HCT116 (cell line): ENCODE measurements at regions not wholly inside any gene's neighbourhood (a gene's known extent, or its start where the extent isn't known, plus 50 kb on each side); places are given as distances from the start of the nearest gene placed in this dataset.

ENCODE experiments used
- ATAC-seq: fragments of 200-7000 bp; cut with Tn5 transposase; 2 replicates; pipeline ENCODE4 v1.9.1; 2020; ENCODE audit warnings: mild to moderate bottlenecking, moderate library complexity
- BruUV-seq: library from RNA; stranded (reverse); fragments of 400-500 nt; replicated peaks from 2 replicates; lab custom pipeline; 2021; lab: Mats Ljungman, UMichigan
- CTCF ChIA-PET: fragments of 300-600 bp; sonication (Branson Sonifier 250); formaldehyde crosslinking; loops from one replicate; lab custom pipeline; 2021; ENCODE audit warnings: antibody characterized with exemption; lab: Charles Lee
- POLR2A ChIA-PET: fragments of 300-600, 350-600 bp; sonication (Branson Sonifier 250); formaldehyde crosslinking; loops from one replicate; lab custom pipeline; 2021; ENCODE audit warnings: antibody characterized with exemption; lab: Charles Lee
- RAD21 ChIA-PET, 2 experiments: fragments of 300-600 bp; sonication (Branson Sonifier 250); formaldehyde crosslinking; loops; one replicate each; lab custom pipeline; 2023; ENCODE audit warnings: low total read pairs in 2 of 2; ENCODE audit not compliant: uncharacterized antibody in 2 of 2, unreplicated experiment in 2 of 2, low non-redundant PET in 1 of 2; lab: Charles Lee
- DNase-seq: peaks from one replicate; pipeline ENCODE4 v3.0.0-alpha.2; 2010; ENCODE audit warnings: low read depth, low spot score
- H2AFZ ChIP-seq: fragments of 200-600 bp; shearing (Covaris generic), sonication (generic); 2 replicates; pipeline ENCODE4 v1.6.1; 2017; ENCODE audit warnings: low read depth, mixed run types, mixed read lengths, antibody characterized with exemption, low read length; ENCODE audit not compliant: poor library complexity, severe bottlenecking
- H3K27ac ChIP-seq: 2 replicates; pipeline ENCODE4 v1.5.1; 2012; ENCODE audit warnings: low read depth, low read length
- H3K27me3 ChIP-seq: fragments of 200-600 bp; sonication (generic); 2 replicates; pipeline ENCODE4 v1.6.1; 2016; ENCODE audit warnings: mixed run types, low read length, mixed read lengths; ENCODE audit not compliant: insufficient read depth
- H3K36me3 ChIP-seq, 2 experiments: fragments of 200-500 bp in 1 of 2; fragments of 200-600 bp in 1 of 2; sonication (Bioruptor generic) in 1 of 2; sonication (generic) in 1 of 2; 2 replicates each; pipeline versions ENCODE4 v1.5.1 to v1.6.1; 2014 to 2016; ENCODE audit warnings: low read length in 2 of 2, inconsistent platforms in 1 of 2, mixed read lengths in 1 of 2, mixed run types in 1 of 2; ENCODE audit not compliant: insufficient read depth in 2 of 2, control insufficient read depth in 1 of 2
- H3K4me1 ChIP-seq, 2 experiments: fragments of 200-600 bp in 1 of 2; sonication (generic) in 1 of 2; 2 replicates each; pipeline versions ENCODE4 v1.5.1 to v1.6.1; 2012 to 2017; ENCODE audit warnings: low read length in 2 of 2, inconsistent platforms in 1 of 2, mild to moderate bottlenecking in 1 of 2, mixed read lengths in 1 of 2, mixed run types in 1 of 2, moderate library complexity in 1 of 2; ENCODE audit not compliant: insufficient read depth in 2 of 2, control insufficient read depth in 1 of 2
- H3K4me2 ChIP-seq: fragments of 200-600 bp; sonication (generic); 2 replicates; pipeline ENCODE4 v1.6.1; 2017; ENCODE audit warnings: mixed run types, low read length, mixed read lengths
- H3K4me3 ChIP-seq, 2 experiments: fragments of 200-600 bp in 1 of 2; sonication (generic) in 1 of 2; replicated peaks in 1 of 2; 2 replicates each; pipeline ENCODE4 v1.5.1; 2011 to 2016; ENCODE audit warnings: low read length in 2 of 2, control low read depth in 1 of 2, low read depth in 1 of 2, mild to moderate bottlenecking in 1 of 2, mixed read lengths in 1 of 2, mixed run types in 1 of 2
- H3K79me2 ChIP-seq: fragments of 200-600 bp; sonication (generic); 2 replicates; pipeline ENCODE4 v1.6.1; 2017; ENCODE audit warnings: mild to moderate bottlenecking, mixed run types, low read length, moderate library complexity, mixed read lengths; ENCODE audit not compliant: insufficient read depth
- H3K9ac ChIP-seq: fragments of 200-600 bp; sonication (generic); 2 replicates; pipeline ENCODE4 v1.6.1; 2016; ENCODE audit warnings: low read length, mixed read lengths
- H3K9me2 ChIP-seq: fragments of 200-600 bp; sonication (generic), shearing (Covaris generic); 2 replicates; pipeline ENCODE4 v1.6.1; 2017; ENCODE audit warnings: mixed run types, mild to moderate bottlenecking, moderate library complexity; ENCODE audit not compliant: insufficient read depth
- H3K9me3 ChIP-seq, 2 experiments: fragments of 200-500 bp in 1 of 2; fragments of 200-600 bp in 1 of 2; sonication (Bioruptor generic) in 1 of 2; sonication (generic) in 1 of 2; 2 replicates each; pipeline ENCODE4 v1.6.1; 2014 to 2017; ENCODE audit warnings: low read length in 2 of 2, mixed read lengths in 2 of 2, inconsistent platforms in 1 of 2, low read depth in 1 of 2, mild to moderate bottlenecking in 1 of 2, mixed run types in 1 of 2, moderate library complexity in 1 of 2; ENCODE audit not compliant: control insufficient read depth in 1 of 2, insufficient read depth in 1 of 2
- H4K20me1 ChIP-seq: fragments of 200-600 bp; sonication (generic), shearing (Covaris generic); 2 replicates; pipeline ENCODE4 v1.6.1; 2017; ENCODE audit warnings: mixed run types, mild to moderate bottlenecking, moderate library complexity; ENCODE audit not compliant: insufficient read depth
- CBX3 ChIP-seq: IDR thresholded peaks from 2 replicates; pipeline ENCODE4 v1.6.1; 2012; ENCODE audit warnings: low read depth
- EGR1 ChIP-seq: IDR thresholded peaks from 2 replicates; pipeline ENCODE4 v1.6.1; 2012; ENCODE audit warnings: low read depth
- ELF1 ChIP-seq: IDR thresholded peaks from 2 replicates; pipeline ENCODE4 v1.6.1; 2012; ENCODE audit warnings: low read depth, borderline replicate concordance
- FOSL1 ChIP-seq: IDR thresholded peaks from 2 replicates; pipeline ENCODE4 v1.6.1; 2012; ENCODE audit warnings: low read depth
- SIN3A ChIP-seq: IDR thresholded peaks from 2 replicates; pipeline ENCODE4 v1.6.1; 2012; ENCODE audit warnings: low read depth
- SP1 ChIP-seq: IDR thresholded peaks from 2 replicates; pipeline ENCODE4 v1.6.1; 2012; ENCODE audit warnings: low read depth
- SRF ChIP-seq: IDR thresholded peaks from 2 replicates; pipeline ENCODE4 v1.6.1; 2012; ENCODE audit warnings: low read depth
- TCF7L2 ChIP-seq: IDR thresholded peaks from 2 replicates; pipeline ENCODE4 v1.7.0; 2011; ENCODE audit warnings: borderline replicate concordance, inconsistent platforms; ENCODE audit not compliant: insufficient read depth, insufficient read length; ENCODE audit errors: extremely low read depth
- ZFX ChIP-seq: fragments of 450-650 bp; IDR thresholded peaks from 2 replicates; pipeline ENCODE4 v1.6.1; 2017
- ZNF274 ChIP-seq: fragments of 200-500 bp; sonication (Bioruptor generic); IDR thresholded peaks from 2 replicates; pipeline ENCODE4 v1.6.1; 2014; ENCODE audit warnings: mild to moderate bottlenecking, low read depth, low read length, inconsistent platforms
- intact Hi-C: fragments of 100-400 bp; cut with micrococcal nuclease; formaldehyde crosslinking; loops from 2 replicates; pipeline ENCODE4 v1.10.0; 2022
- TF ChIP-seq, protein P1 (sequence below): IDR thresholded peaks from 2 replicates; pipeline ENCODE4 v1.6.1; 2011; ENCODE audit warnings: mild to moderate bottlenecking, low read length, moderate library complexity; ENCODE audit not compliant: insufficient replicate concordance; ENCODE audit errors: extremely low read depth
- TF ChIP-seq, protein P2 (sequence below): IDR thresholded peaks from 2 replicates; pipeline ENCODE4 v1.6.1; 2012; ENCODE audit warnings: low read depth

- H3K4me3 ChIP-seq: no peak overlapping the region
- intact Hi-C loops: no loop called here
- no peak overlapping the region for H3K9ac ChIP-seq
- H4K20me1 ChIP-seq: no peaks in the 10 kb centered on the region
- CTCF ChIA-PET: no interaction called here
- no peaks in the 10 kb centered on the region for H3K36me3 ChIP-seq
- no peaks in the 10 kb centered on the region for H3K9me2 ChIP-seq
- no peak overlapping the region for H3K4me2 ChIP-seq
- no peak overlapping the region for H2AFZ ChIP-seq
- H3K9me3 ChIP-seq: no peaks in the 10 kb centered on the region; a peak in 1 of 4 replicates
- ATAC-seq (no peak), DNase-seq (no peak)
- no peaks in the 10 kb centered on the region for H3K27me3 ChIP-seq
- RAD21 ChIA-PET: no interaction called here
- no peak for TF ChIP-seq TCF7L2
- no peak for TF ChIP-seq ZFX
- TF ChIP-seq CBX3: no peak
- TF ChIP-seq EGR1: no peak
- TF ChIP-seq SP1: no peak
- no peak for TF ChIP-seq SRF
- no peak for TF ChIP-seq ZNF274
- TF ChIP-seq FOSL1: no peak
- TF ChIP-seq, protein P1, sequence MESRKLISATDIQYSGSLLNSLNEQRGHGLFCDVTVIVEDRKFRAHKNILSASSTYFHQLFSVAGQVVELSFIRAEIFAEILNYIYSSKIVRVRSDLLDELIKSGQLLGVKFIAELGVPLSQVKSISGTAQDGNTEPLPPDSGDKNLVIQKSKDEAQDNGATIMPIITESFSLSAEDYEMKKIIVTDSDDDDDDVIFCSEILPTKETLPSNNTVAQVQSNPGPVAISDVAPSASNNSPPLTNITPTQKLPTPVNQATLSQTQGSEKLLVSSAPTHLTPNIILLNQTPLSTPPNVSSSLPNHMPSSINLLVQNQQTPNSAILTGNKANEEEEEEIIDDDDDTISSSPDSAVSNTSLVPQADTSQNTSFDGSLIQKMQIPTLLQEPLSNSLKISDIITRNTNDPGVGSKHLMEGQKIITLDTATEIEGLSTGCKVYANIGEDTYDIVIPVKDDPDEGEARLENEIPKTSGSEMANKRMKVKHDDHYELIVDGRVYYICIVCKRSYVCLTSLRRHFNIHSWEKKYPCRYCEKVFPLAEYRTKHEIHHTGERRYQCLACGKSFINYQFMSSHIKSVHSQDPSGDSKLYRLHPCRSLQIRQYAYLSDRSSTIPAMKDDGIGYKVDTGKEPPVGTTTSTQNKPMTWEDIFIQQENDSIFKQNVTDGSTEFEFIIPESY: no peak
- TF ChIP-seq, protein P2, sequence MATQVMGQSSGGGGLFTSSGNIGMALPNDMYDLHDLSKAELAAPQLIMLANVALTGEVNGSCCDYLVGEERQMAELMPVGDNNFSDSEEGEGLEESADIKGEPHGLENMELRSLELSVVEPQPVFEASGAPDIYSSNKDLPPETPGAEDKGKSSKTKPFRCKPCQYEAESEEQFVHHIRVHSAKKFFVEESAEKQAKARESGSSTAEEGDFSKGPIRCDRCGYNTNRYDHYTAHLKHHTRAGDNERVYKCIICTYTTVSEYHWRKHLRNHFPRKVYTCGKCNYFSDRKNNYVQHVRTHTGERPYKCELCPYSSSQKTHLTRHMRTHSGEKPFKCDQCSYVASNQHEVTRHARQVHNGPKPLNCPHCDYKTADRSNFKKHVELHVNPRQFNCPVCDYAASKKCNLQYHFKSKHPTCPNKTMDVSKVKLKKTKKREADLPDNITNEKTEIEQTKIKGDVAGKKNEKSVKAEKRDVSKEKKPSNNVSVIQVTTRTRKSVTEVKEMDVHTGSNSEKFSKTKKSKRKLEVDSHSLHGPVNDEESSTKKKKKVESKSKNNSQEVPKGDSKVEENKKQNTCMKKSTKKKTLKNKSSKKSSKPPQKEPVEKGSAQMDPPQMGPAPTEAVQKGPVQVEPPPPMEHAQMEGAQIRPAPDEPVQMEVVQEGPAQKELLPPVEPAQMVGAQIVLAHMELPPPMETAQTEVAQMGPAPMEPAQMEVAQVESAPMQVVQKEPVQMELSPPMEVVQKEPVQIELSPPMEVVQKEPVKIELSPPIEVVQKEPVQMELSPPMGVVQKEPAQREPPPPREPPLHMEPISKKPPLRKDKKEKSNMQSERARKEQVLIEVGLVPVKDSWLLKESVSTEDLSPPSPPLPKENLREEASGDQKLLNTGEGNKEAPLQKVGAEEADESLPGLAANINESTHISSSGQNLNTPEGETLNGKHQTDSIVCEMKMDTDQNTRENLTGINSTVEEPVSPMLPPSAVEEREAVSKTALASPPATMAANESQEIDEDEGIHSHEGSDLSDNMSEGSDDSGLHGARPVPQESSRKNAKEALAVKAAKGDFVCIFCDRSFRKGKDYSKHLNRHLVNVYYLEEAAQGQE: no peak
- TF ChIP-seq SIN3A: no peak
- TF ChIP-seq ELF1: no peak
- no peak overlapping the region for H3K27ac ChIP-seq
- BruUV-seq: no TSS peak
- H3K79me2 ChIP-seq: no peaks in the 10 kb centered on the region
- H3K4me1 ChIP-seq: no peaks in the 10 kb centered on the region
- POLR2A ChIA-PET: no interaction called here
Measured at GRCh38 chr6:166104107-166104506, 63.5 kb downstream of the TBXT start.
